ENCODE measurements at regions not wholly inside any gene's neighbourhood (a gene's known extent, or its start where the extent isn't known, plus 50 kb on each side); places are given as distances from the start of the nearest gene placed in this dataset.

DNA sequence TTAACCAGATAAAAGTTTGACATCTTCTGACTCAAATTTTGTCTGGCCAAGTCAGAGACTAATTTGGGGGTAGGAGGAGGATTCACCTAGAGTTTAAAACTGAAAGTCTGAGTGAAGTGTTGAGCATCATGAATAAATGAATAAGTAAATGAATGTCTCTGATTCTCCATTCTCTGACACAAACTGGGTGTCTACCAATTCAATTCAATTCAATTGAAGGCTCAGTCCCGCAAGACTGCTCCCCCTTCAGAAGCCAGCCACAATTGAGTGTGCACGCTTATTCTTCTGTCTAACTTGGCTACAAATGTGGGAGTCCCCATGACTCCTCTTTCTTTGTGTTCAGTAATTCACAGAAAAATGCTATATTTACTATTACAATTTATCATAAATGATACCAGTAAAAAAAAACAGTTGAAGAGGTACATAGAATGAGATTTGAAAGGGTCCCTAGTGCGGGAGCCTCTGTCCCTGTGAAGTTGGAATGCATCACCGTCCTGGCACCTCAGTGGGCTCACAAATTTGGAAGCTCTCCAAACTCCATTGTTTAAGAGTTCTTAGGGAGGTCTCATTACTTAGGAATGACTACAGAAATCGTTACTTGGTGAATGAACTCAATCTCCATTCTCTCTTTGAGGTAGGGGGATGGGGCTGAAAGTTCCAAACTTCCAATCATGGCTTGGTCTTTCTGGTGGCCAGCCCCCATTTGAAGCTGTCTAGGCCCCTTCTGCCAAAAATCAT, 243.7 kb upstream of the PHYHIPL start:
- Histone ChIP-seq H3K27ac (ENCODE audit: low read depth, low read length) (no peak overlapping the region), H3K9me3 (ENCODE audit: low read length) (no peaks in the 10 kb centered on the region)

DNA sequence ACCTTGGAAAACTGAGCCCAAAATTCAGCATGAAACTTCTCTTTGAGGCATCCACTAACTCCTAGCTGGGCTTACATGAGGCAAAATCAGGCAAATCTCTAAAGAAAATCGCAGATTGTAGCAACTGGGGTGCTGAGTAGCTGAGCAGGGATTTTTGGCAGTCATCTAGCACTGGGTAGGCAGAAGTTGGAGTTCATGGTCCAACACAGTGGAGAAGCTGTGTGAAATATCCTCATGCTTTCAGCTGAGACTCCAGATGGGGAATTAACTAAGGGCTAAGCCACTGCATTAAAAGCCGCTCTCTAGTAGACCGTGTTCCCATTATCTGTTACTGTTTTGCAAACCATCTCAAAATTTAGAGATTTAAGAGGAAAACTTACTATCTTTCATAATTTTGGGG, 240.1 kb upstream of the PHYHIPL start:
- Histone ChIP-seq H3K27ac (ENCODE audit: low read depth, low read length) (no peak overlapping the region), H3K36me3 (ENCODE audit: insufficient read depth, low read length) (no peaks in the 10 kb centered on the region), H3K9me3 (ENCODE audit: low read length) (no peaks in the 10 kb centered on the region), H3K4me3 (ENCODE audit: low read depth in 1 of 2, low read length in 2 of 2) (no peak overlapping the region), H3K9ac (ENCODE audit: low read length) (no peak overlapping the region), H3K27me3 (ENCODE audit: control insufficient read depth in 1 of 2, insufficient read depth in 2 of 2, low read length in 2 of 2) (no peaks in the 10 kb centered on the region), H3K4me1 (ENCODE audit: insufficient read depth, low read length) (no peaks in the 10 kb centered on the region)

More for the DNA sequence above, 243.7 kb upstream of the PHYHIPL start:
- Histone ChIP-seq H3K36me3 (ENCODE audit: insufficient read depth, low read length) (no peaks in the 10 kb centered on the region), H3K27me3 (ENCODE audit: control insufficient read depth in 1 of 2, insufficient read depth in 2 of 2, low read length in 2 of 2) (no peaks in the 10 kb centered on the region), H3K4me1 (ENCODE audit: insufficient read depth, low read length) (no peaks in the 10 kb centered on the region), H3K9ac (ENCODE audit: low read length) (no peak overlapping the region), H3K4me3 (ENCODE audit: low read depth in 1 of 2, low read length in 2 of 2) (no peak overlapping the region)

DNA sequence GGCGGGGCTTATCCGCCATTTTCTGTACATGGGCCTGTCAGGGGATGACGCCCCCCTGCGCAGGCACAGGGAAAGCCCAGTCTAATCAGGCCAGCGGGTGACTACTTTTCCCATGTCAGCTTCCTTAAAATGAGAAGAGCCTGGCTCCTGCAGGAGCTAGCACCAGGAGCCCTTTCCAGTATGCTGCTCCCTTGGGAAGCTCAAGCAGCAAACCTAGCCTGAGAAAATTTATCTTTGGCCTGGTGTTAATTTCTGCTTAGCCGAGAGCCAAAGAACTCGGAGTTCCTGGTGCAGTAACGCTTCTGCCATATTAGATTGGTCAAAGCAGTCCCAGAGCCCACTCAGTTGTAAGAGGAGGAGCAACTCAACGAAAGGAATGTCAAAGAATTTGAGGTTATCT, 239.0 kb upstream of the PHYHIPL start:
- Histone ChIP-seq H3K4me3 (ENCODE audit: low read depth in 1 of 2, low read length in 2 of 2) (no peak overlapping the region), H3K27ac (ENCODE audit: low read depth, low read length) (no peak overlapping the region), H3K9me3 (ENCODE audit: low read length) (no peaks in the 10 kb centered on the region), H3K36me3 (ENCODE audit: insufficient read depth, low read length) (no peaks in the 10 kb centered on the region), H3K9ac (ENCODE audit: low read length) (no peak overlapping the region), H3K27me3 (ENCODE audit: control insufficient read depth in 1 of 2, insufficient read depth in 2 of 2, low read length in 2 of 2) (no peaks in the 10 kb centered on the region), H3K4me1 (ENCODE audit: insufficient read depth, low read length) (peaks cover 1% of the 10 kb centered on the region)

DNA sequence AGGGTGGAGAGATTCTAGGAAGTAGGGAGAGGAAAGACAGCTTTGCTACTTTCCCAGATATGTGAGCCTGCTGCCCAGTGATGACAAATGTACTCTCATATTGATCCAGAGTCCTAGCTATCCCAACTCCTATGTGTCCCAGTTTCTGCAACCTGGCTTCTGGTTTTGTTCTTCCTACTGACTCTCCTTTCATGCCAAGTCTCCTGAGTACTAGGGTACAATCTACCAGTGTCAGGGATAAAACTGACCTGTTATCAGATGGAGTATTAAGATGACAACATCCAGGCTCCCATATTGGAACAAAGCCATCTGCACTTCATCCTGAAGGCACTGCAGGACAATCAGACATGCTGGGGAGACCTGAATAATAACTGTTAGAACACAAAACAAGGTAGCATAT, 233.7 kb upstream of the PHYHIPL start:
- no peaks in the 10 kb centered on the region for H3K27me3 ChIP-seq (ENCODE audit: control insufficient read depth in 1 of 2, insufficient read depth in 2 of 2, low read length in 2 of 2)
- H3K4me3 ChIP-seq (ENCODE audit: low read depth in 1 of 2, low read length in 2 of 2), result no peak overlapping the region
- H3K4me1 ChIP-seq (ENCODE audit: insufficient read depth, low read length), result peaks cover 7% of the 10 kb centered on the region
- H3K36me3 ChIP-seq (ENCODE audit: insufficient read depth, low read length), result no peaks in the 10 kb centered on the region
- H3K9me3 ChIP-seq (ENCODE audit: low read length), result no peaks in the 10 kb centered on the region
- no peak overlapping the region for H3K27ac ChIP-seq (ENCODE audit: low read depth, low read length)
- no peak overlapping the region for H3K9ac ChIP-seq (ENCODE audit: low read length)

- Histone ChIP-seq H3K27ac (ENCODE audit: low read depth, low read length) (no peak overlapping the region), H3K4me3 (ENCODE audit: low read depth in 1 of 2, low read length in 2 of 2) (no peak overlapping the region), H3K4me1 (ENCODE audit: insufficient read depth, low read length) (peaks cover 7% of the 10 kb centered on the region)
These were observed 233.1 kb upstream of the PHYHIPL start for GRCh38 chr10:58943256-58943890.

DNA sequence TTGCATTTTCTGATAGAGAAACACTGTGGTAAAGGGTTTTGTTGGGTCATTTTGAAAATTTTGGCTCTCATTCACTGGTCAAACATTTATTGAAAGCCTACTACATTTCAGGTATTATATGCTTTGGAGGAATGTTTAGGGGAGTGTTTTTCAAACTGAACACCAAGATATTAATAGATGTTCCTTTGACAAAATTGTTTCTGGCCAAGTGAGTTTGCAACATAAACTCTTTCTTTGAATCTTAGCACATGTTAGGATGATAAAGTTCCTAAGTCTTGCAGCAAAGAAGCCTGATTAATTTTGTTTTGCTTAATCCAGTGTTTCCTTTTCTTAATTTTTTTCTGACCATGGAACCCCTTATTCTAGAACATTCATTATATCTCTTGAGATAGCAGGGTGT, 232.5 kb upstream of the PHYHIPL start:
- Histone ChIP-seq H3K27ac (ENCODE audit: low read depth, low read length) (no peak overlapping the region), H3K9ac (ENCODE audit: low read length) (no peak overlapping the region)

More at GRCh38 chr10:58943256-58943890, 233.1 kb upstream of the PHYHIPL start:
- H3K36me3 ChIP-seq (ENCODE audit: insufficient read depth, low read length), result no peaks in the 10 kb centered on the region
- no peaks in the 10 kb centered on the region for H3K9me3 ChIP-seq (ENCODE audit: low read length)
- H3K9ac ChIP-seq (ENCODE audit: low read length), result no peak overlapping the region
- no peaks in the 10 kb centered on the region for H3K27me3 ChIP-seq (ENCODE audit: control insufficient read depth in 1 of 2, insufficient read depth in 2 of 2, low read length in 2 of 2)

GRCh38 chr10:58948303-58948702, 228.1 kb upstream of the PHYHIPL start:
- no peaks in the 10 kb centered on the region for H3K4me1 ChIP-seq (ENCODE audit: insufficient read depth, low read length)
- H3K4me3 ChIP-seq (ENCODE audit: low read depth in 1 of 2, low read length in 2 of 2), result no peak overlapping the region
- no peak overlapping the region for H3K9ac ChIP-seq (ENCODE audit: low read length)
- no peak overlapping the region for H3K27ac ChIP-seq (ENCODE audit: low read depth, low read length)
- no peaks in the 10 kb centered on the region for H3K36me3 ChIP-seq (ENCODE audit: insufficient read depth, low read length)
- H3K9me3 ChIP-seq (ENCODE audit: low read length), result no peaks in the 10 kb centered on the region
- no peaks in the 10 kb centered on the region for H3K27me3 ChIP-seq (ENCODE audit: control insufficient read depth in 1 of 2, insufficient read depth in 2 of 2, low read length in 2 of 2)

More for the DNA sequence above, 232.5 kb upstream of the PHYHIPL start:
- Histone ChIP-seq H3K36me3 (ENCODE audit: insufficient read depth, low read length) (no peaks in the 10 kb centered on the region), H3K4me3 (ENCODE audit: low read depth in 1 of 2, low read length in 2 of 2) (no peak overlapping the region), H3K4me1 (ENCODE audit: insufficient read depth, low read length) (peaks cover 7% of the 10 kb centered on the region), H3K27me3 (ENCODE audit: control insufficient read depth in 1 of 2, insufficient read depth in 2 of 2, low read length in 2 of 2) (no peaks in the 10 kb centered on the region), H3K9me3 (ENCODE audit: low read length) (no peaks in the 10 kb centered on the region)

GRCh38 chr10:58950618-58951017, 225.8 kb upstream of the PHYHIPL start:
- peaks cover 2% of the 10 kb centered on the region for H3K4me1 ChIP-seq (ENCODE audit: insufficient read depth, low read length)
- H3K4me3 ChIP-seq (ENCODE audit: low read depth in 1 of 2, low read length in 2 of 2), result no peak overlapping the region
- no peaks in the 10 kb centered on the region for H3K27me3 ChIP-seq (ENCODE audit: control insufficient read depth in 1 of 2, insufficient read depth in 2 of 2, low read length in 2 of 2)
- H3K9me3 ChIP-seq (ENCODE audit: low read length), result no peaks in the 10 kb centered on the region
- no peaks in the 10 kb centered on the region for H3K36me3 ChIP-seq (ENCODE audit: insufficient read depth, low read length)
- no peak overlapping the region for H3K9ac ChIP-seq (ENCODE audit: low read length)
- H3K27ac ChIP-seq (ENCODE audit: low read depth, low read length), result no peak overlapping the region

DNA sequence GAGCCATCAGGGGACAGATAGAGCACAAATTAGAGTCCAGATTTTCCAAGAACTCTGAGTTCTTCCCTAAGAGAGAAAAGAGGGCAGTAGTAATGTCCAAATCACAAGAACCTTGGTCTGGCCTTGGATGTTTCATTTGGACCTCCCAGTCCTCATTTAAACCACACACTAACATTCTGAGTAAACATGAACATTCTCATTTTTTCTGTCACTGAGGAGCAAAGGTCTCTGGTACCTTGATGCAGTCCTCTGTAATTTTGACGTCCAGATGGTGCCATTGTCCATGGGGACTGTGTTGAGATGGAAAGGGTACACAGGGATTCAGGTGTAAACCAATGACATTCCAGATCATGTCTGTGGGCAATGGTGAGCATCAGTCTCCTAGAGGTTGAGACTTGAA, 225.4 kb upstream of the PHYHIPL start:
- Histone ChIP-seq H3K36me3 (ENCODE audit: insufficient read depth, low read length) (no peaks in the 10 kb centered on the region), H3K9me3 (ENCODE audit: low read length) (no peaks in the 10 kb centered on the region), H3K4me3 (ENCODE audit: low read depth in 1 of 2, low read length in 2 of 2) (no peak overlapping the region), H3K4me1 (ENCODE audit: insufficient read depth, low read length) (peaks cover 7% of the 10 kb centered on the region), H3K27ac (ENCODE audit: low read depth, low read length) (peak overlapping the region; percentile 19), H3K27me3 (ENCODE audit: control insufficient read depth in 1 of 2, insufficient read depth in 2 of 2, low read length in 2 of 2) (no peaks in the 10 kb centered on the region), H3K9ac (ENCODE audit: low read length) (no peak overlapping the region)

GRCh38 chr10:58951746-58952145, 224.7 kb upstream of the PHYHIPL start:
- Histone ChIP-seq H3K4me1 (ENCODE audit: insufficient read depth, low read length) (peaks cover 14% of the 10 kb centered on the region), H3K27ac (ENCODE audit: low read depth, low read length) (no peak overlapping the region), H3K27me3 (ENCODE audit: control insufficient read depth in 1 of 2, insufficient read depth in 2 of 2, low read length in 2 of 2) (no peaks in the 10 kb centered on the region)

DNA sequence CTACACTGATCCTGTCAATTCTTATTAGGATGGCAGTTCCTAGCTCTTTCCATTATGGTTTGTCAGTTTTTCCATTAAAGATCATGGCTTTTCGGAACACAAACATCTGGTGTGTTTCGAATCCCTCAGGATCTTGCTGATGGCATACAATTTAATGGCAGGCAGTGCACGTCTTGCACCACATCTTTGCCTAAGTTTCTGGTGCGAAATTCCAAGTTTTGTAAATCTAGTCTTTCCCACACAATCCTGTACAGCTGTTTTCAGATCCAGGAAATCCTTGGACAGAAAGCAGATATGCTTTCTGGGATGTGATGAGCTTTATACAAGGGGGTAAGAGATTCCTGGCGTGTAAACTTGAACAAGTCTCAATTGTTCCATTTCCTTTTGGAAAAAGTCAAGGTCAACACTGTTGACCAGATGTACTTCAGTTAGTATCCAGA, 224.3 kb upstream of the PHYHIPL start:
- Histone ChIP-seq H3K27ac (ENCODE audit: low read depth, low read length) (no peak overlapping the region), H3K9me3 (ENCODE audit: low read length) (no peaks in the 10 kb centered on the region)

More at GRCh38 chr10:58951746-58952145, 224.7 kb upstream of the PHYHIPL start:
- Histone ChIP-seq H3K9ac (ENCODE audit: low read length) (no peak overlapping the region), H3K4me3 (ENCODE audit: low read depth in 1 of 2, low read length in 2 of 2) (no peak overlapping the region), H3K9me3 (ENCODE audit: low read length) (no peaks in the 10 kb centered on the region), H3K36me3 (ENCODE audit: insufficient read depth, low read length) (no peaks in the 10 kb centered on the region)

More for the DNA sequence above, 224.3 kb upstream of the PHYHIPL start:
- Histone ChIP-seq H3K36me3 (ENCODE audit: insufficient read depth, low read length) (no peaks in the 10 kb centered on the region), H3K27me3 (ENCODE audit: control insufficient read depth in 1 of 2, insufficient read depth in 2 of 2, low read length in 2 of 2) (no peaks in the 10 kb centered on the region), H3K4me3 (ENCODE audit: low read depth in 1 of 2, low read length in 2 of 2) (no peak overlapping the region), H3K4me1 (ENCODE audit: insufficient read depth, low read length) (peaks cover 18% of the 10 kb centered on the region), H3K9ac (ENCODE audit: low read length) (no peak overlapping the region)

All from muscle layer of colon (tissue), 2 donors.